Right ventricle myocardium superior (tissue), 1 donor: ENCODE measurements at regions not wholly inside any gene's neighbourhood (a gene's known extent, or its start where the extent isn't known, plus 50 kb on each side); places are given as distances from the start of the nearest gene placed in this dataset.
A peak's percentile ranks its signal among the peaks of the same experiment; 100 is the strongest.

ENCODE experiments used
- ATAC-seq: fragments of 200-7000 bp; cut with Tn5 transposase; one replicate; pipeline ENCODE4 v1.9.1; 2020; ENCODE audit warnings: mild to moderate bottlenecking; ENCODE audit not compliant: poor library complexity
- DNase-seq: peaks from one replicate; pipeline ENCODE4 v3.0.0-alpha.2; 2020
- intact Hi-C: fragments of 100-400 bp; cut with DNase I; formaldehyde crosslinking; loops from one replicate; pipeline ENCODE4 v1.11.2; 2022
- donor health status: DM: no; HTN: yes; CAD: no; lungs with severe emphysema.

DNA sequence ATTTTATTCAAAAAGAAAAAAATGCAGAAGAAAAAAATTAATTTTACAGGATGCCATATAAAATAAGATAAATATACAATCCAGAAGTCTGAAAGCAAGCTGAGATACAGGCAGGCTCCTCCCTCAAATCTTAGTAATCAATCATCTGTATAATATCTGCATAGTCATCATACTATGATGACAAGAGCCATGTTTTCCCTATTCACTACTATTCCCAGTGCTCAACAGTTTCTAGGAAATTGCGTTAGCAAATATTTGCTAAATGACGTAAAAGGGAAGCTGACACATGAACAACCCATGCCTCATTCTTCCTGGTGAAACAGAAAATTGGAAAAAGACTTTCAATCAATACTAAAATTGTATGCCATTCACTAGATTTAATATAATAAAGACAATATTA is 793.2 kb downstream of the SUCLG1 start:
- ATAC-seq, result peak; percentile 39
- DNase-seq, result no peak
- intact Hi-C loops, result no loop called here

DNA sequence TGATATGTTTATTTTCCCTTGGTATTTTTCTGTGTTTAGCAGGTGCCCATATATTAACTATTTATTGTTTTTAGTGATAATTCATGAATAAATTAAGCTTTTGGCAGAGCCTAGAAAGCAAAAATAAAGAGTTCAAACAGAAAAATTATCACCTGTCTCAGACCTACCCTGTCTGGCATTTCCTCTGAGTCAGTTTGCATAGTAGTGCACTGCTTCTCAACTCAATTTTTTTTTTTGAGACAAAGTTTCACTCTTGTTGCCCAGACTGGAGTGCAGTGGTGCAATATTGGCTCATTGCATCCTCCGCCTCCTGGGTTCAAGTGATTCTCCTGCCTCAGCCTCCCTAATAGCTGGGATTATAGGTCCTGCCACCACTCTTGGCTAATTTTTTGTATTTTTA is 793.9 kb downstream of the SUCLG1 start:
- intact Hi-C loops, result no loop called here
- no peak for DNase-seq
- ATAC-seq, result no peak

DNA sequence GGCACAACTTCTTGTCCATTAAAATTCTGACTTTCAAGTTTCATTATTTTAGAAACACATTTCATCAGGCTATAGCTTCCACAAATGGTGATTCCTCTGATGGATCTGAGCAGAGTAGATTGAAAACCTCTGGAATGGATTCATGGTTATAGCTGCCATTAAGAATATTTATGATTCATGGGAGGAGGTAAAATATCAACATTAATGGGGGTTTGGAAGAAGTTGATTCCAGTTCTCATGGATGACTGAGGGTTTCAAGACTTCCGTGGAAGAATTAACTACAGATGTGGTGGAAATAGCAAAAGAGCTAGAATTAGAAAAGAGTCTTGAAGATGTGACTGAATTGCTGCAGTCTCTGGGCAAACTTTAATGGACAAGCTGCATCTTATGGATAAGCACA is 797.4 kb downstream of the SUCLG1 start:
- intact Hi-C loops, result no loop called here
- ATAC-seq, result no peak

DNA sequence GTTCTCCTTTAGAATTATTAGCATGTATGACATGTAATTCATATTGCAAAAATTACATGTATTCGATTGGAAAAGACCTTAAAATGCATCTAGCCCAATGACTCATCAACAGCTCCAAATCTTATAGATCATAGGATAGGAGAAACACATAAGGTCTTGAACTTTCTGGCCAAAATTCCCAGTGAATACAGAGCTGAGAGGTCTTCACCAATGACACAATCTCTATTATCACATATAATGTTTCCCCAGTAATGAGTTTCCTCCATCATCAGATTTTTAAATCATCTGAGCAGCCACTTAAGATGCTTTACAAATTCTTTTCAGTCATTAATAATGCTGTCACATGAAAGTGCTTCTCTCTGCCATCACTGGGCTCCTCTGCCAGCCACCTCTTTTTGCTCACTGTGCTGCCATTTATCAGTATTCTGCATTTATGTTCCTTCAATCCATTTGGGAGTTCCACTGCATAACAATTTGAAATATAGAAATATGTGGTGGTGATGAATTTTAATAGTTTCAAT is 804.9 kb downstream of the SUCLG1 start:
- ATAC-seq (no peak), DNase-seq (no peak)
- intact Hi-C loops, result no loop called here

More for the DNA sequence above, 797.4 kb downstream of the SUCLG1 start:
- no peak for DNase-seq

- intact Hi-C loops, result no loop called here
- ATAC-seq, result no peak
- no peak for DNase-seq
These were observed 808.2 kb downstream of the SUCLG1 start for GRCh38 chr2:83650898-83651297.

GRCh38 chr2:83650161-83650560 is 808.9 kb downstream of the SUCLG1 start:
- intact Hi-C loops, result no loop called here
- no peak for ATAC-seq
- no peak for DNase-seq

DNA sequence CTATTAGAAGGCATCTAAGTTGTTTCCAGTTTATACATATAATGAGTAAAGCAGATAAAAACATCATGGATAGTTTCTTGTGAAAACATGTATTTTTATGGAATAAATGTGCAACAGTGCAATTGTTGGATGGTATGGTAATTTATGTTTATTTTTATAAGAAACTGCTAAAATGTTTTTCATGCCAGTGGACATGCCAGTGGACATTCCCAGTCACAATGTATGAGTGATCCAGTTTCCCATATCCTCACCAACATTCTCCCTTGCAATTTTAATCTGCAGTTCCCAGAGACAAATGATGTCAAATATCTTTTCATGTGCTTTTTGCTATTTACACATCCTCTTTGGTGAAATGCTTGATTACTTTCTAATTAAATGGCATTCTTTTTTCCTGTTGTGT is 818.6 kb downstream of the SUCLG1 start:
- DNase-seq, result no peak
- no peak for ATAC-seq
- intact Hi-C loops, result no loop called here

DNA sequence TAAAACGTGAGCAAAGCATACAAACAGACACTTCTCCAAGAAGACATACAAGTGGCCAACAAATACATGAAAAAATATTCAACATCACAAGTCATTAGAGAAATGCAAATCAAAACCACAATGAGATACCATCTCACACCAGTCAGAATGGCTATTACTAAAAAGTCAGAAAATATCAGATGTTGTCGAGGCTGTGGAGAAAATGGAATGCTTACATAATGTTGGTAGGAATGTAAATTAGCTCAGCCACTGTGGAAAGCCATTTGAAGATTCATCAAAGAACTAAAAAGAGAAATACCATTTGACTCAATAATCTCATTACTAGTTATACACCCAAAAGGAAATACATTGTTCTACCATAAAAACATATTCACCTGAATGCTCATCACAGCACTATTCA is 825.7 kb downstream of the SUCLG1 start:
- DNase-seq (no peak), ATAC-seq (no peak)
- intact Hi-C loops, result no loop called here

GRCh38 chr2:83630351-83630750 is 828.7 kb downstream of the SUCLG1 start:
- intact Hi-C loops, result no loop called here
- no peak for DNase-seq
- no peak for ATAC-seq

- ATAC-seq, result no peak
- intact Hi-C loops, result no loop called here
- no peak for DNase-seq
These were observed 843.6 kb downstream of the SUCLG1 start for GRCh38 chr2:83615511-83615910.

- DNase-seq (no peak), ATAC-seq (no peak)
- intact Hi-C loops, result no loop called here
These were observed 845.9 kb downstream of the SUCLG1 start for GRCh38 chr2:83613178-83613577.

- intact Hi-C loops, result no loop called here
- DNase-seq (no peak), ATAC-seq (no peak)
These were observed 856.3 kb downstream of the SUCLG1 start for GRCh38 chr2:83602753-83603152.

- no peak for DNase-seq
- intact Hi-C loops, result no loop called here
- ATAC-seq, result no peak
These were observed 862.3 kb downstream of the SUCLG1 start for GRCh38 chr2:83596592-83597282.

DNA sequence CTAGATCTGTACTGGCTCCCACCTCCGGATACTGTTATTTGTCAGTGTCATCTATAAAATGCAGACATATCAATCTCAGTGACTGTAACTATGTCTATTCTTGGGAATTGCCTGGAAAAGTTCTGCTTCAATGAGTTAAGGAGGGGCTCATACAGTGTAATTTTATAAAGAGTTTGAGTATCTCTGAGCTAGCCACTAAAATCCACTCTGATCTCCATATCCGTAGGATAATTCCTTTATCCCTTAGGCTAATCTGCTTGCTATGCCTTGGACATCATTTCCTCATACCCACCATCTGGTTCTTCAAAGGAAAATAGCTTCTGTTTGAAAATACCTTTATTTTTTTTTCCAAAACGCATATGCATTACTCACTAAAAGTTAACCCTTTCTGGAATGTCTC is 863.2 kb downstream of the SUCLG1 start:
- intact Hi-C loops, result no loop called here
- no peak for DNase-seq
- ATAC-seq, result no peak

- intact Hi-C loops, result no loop called here
- ATAC-seq (no peak), DNase-seq (no peak)
These were observed 863.9 kb downstream of the SUCLG1 start for GRCh38 chr2:83595121-83595690.

- ATAC-seq (no peak), DNase-seq (no peak)
- intact Hi-C loops, result no loop called here
These were observed 864.6 kb downstream of the SUCLG1 start for GRCh38 chr2:83594241-83595120.

DNA sequence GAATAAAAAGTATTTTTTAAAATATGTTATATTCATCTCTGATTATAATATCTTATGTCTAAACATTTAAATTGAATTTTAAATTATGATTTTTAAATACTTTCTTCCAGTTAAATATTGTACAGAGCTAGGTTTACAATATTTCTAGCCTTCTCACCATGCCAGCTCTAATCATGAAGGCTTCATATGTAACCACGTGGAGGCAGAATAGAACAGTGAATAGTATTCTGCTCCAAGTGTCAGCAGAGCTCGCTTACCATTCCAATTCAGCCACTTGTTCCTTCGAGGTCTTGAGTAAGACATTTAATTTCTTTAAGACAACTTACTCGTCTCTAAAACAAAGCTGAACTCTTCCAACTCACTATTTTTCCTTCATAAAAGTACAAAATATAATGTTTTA is 871.8 kb downstream of the SUCLG1 start:
- DNase-seq (no peak), ATAC-seq (no peak)
- intact Hi-C loops, result no loop called here

GRCh38 chr2:83585250-83585649 is 873.8 kb downstream of the SUCLG1 start:
- no peak for ATAC-seq
- intact Hi-C loops, result no loop called here
- no peak for DNase-seq

DNA sequence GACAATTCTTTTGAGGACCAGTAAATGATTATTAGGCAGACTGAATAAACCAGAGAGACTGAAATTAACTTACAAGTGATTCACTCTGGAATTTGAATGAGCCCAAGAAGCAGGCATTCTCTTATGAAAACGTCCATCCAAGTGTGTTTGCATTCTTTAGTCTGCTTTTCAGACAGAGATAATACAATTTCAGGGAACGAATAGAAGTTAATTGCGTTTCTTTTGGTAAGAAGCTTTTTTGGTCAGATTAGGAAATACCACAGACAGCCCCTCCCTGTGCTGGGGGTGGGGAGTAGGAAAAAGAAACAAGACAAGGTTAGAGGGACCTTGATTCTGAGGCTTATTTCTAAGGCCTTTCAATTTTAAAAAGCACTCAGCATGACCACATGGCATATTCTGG is 874.4 kb downstream of the SUCLG1 start:
- intact Hi-C loops, result no loop called here
- DNase-seq (no peak), ATAC-seq (no peak)

- ATAC-seq, result no peak
- DNase-seq, result no peak
- intact Hi-C loops, result no loop called here
These were observed 876.5 kb downstream of the SUCLG1 start for GRCh38 chr2:83582589-83582988.
